CD8-positive, alpha-beta memory T cell (primary cell): ENCODE measurements at regions not wholly inside any gene's neighbourhood (a gene's known extent, or its start where the extent isn't known, plus 50 kb on each side); places are given as distances from the start of the nearest gene placed in this dataset.

Experiments used
- CTCF ChIA-PET: fragments of 350-600 bp; sonication (Branson Sonifier 250); formaldehyde crosslinking; loops from one replicate; lab custom pipeline; 2021; ENCODE audit warnings: antibody characterized with exemption; lab: Charles Lee
- POLR2A ChIA-PET: fragments of 350-600 bp; sonication (Branson Sonifier 250); formaldehyde crosslinking; loops from one replicate; lab custom pipeline; 2021; ENCODE audit warnings: antibody characterized with exemption; lab: Charles Lee
- DNase-seq, 5 donors: peaks; one replicate each; pipeline versions ENCODE4 v3.0.0 to v3.0.0-alpha.2; 2020 to 2022; ENCODE audit warnings: mixed read lengths in 1 of 5
- H3K27ac ChIP-seq: one replicate; pipeline ENCODE4 v1.7.0; 2013; ENCODE audit warnings: low read depth, mild to moderate bottlenecking, low read length, moderate library complexity
- H3K27me3 ChIP-seq: 2 replicates; pipeline ENCODE4 v1.7.0; 2013; ENCODE audit warnings: low read length, mild to moderate bottlenecking; ENCODE audit not compliant: insufficient read depth, poor library complexity, severe bottlenecking
- H3K36me3 ChIP-seq: 2 replicates; pipeline ENCODE4 v1.7.0; 2013; ENCODE audit warnings: mild to moderate bottlenecking, low read length, moderate library complexity; ENCODE audit not compliant: insufficient read depth
- H3K4me1 ChIP-seq: 2 replicates; pipeline ENCODE4 v1.7.0; 2013; ENCODE audit warnings: mild to moderate bottlenecking, low read length, moderate library complexity; ENCODE audit not compliant: insufficient read depth
- H3K4me3 ChIP-seq: 2 replicates; pipeline ENCODE4 v1.7.0; 2013; ENCODE audit warnings: mild to moderate bottlenecking, low read length
- H3K9me3 ChIP-seq: 2 replicates; pipeline ENCODE4 v1.7.0; 2013; ENCODE audit warnings: mild to moderate bottlenecking, low read length
- H3K27ac Mint-ChIP-seq, 8 donors: one replicate each; pipeline ENCODE4 v1.8.0; 2020 to 2021; ENCODE audit warnings: mixed read lengths in 8 of 8, mild to moderate bottlenecking in 6 of 8, inconsistent platforms in 3 of 8, moderate library complexity in 3 of 8
- H3K27me3 Mint-ChIP-seq, 2 donors: one replicate each; pipeline ENCODE4 v1.8.0; 2020 to 2021; ENCODE audit warnings: mixed read lengths in 2 of 2, mild to moderate bottlenecking in 1 of 2, moderate library complexity in 1 of 2
- H3K36me3 Mint-ChIP-seq, 3 donors: one replicate each; pipeline ENCODE4 v1.8.0; 2020 to 2021; ENCODE audit warnings: mixed read lengths in 3 of 3, inconsistent platforms in 1 of 3, mild to moderate bottlenecking in 1 of 3
- H3K4me1 Mint-ChIP-seq, 3 donors: one replicate each; pipeline ENCODE4 v1.8.0; 2020 to 2021; ENCODE audit warnings: mixed read lengths in 3 of 3, inconsistent platforms in 1 of 3, mild to moderate bottlenecking in 1 of 3
- H3K4me3 Mint-ChIP-seq, 7 donors: one replicate each; pipeline ENCODE4 v1.8.0; 2020 to 2021; ENCODE audit warnings: mixed read lengths in 7 of 7, mild to moderate bottlenecking in 6 of 7, moderate library complexity in 4 of 7, inconsistent platforms in 2 of 7
- H3K9me3 Mint-ChIP-seq, 5 donors: one replicate each; pipeline ENCODE4 v1.8.0; 2020 to 2022; ENCODE audit warnings: mixed read lengths in 5 of 5, mild to moderate bottlenecking in 3 of 5, moderate library complexity in 2 of 5, inconsistent platforms in 1 of 5

GRCh38 chr5:135117590-135117989 lies 83.6 kb upstream of the PITX1 start:
- Histone ChIP-seq H3K4me1 (no peaks in the 10 kb centered on the region), H3K36me3 (no peaks in the 10 kb centered on the region), H3K9me3 (no peaks in the 10 kb centered on the region), H3K27ac (no peak overlapping the region), H3K4me3 (no peak overlapping the region), H3K27me3 (no peaks in the 10 kb centered on the region)
- H3K4me1 Mint-ChIP-seq = no peaks in the 10 kb centered on the region
- H3K27ac Mint-ChIP-seq = no peak overlapping the region
- DNase-seq = no peak
- CTCF ChIA-PET = no interaction called here
- no peak overlapping the region for H3K4me3 Mint-ChIP-seq
- H3K9me3 Mint-ChIP-seq = no peaks in the 10 kb centered on the region
- POLR2A ChIA-PET = no interaction called here
- peaks cover 13 to 19% of the 10 kb centered on the region in 2 donors for H3K27me3 Mint-ChIP-seq
- H3K36me3 Mint-ChIP-seq = no peaks in the 10 kb centered on the region

GRCh38 chr5:135116160-135116561 lies 82.1 kb upstream of the PITX1 start:
- Histone ChIP-seq H3K27me3 (no peaks in the 10 kb centered on the region), H3K4me3 (no peak overlapping the region), H3K36me3 (no peaks in the 10 kb centered on the region), H3K9me3 (no peaks in the 10 kb centered on the region), H3K27ac (no peak overlapping the region), H3K4me1 (no peaks in the 10 kb centered on the region)
- H3K36me3 Mint-ChIP-seq = no peaks in the 10 kb centered on the region
- ChIA-PET POLR2A (no interaction called here), CTCF (no interaction called here)
- no peaks in the 10 kb centered on the region for H3K9me3 Mint-ChIP-seq
- no peak overlapping the region for H3K4me3 Mint-ChIP-seq
- no peaks in the 10 kb centered on the region for H3K4me1 Mint-ChIP-seq
- peaks cover 15 to 19% of the 10 kb centered on the region in 2 donors for H3K27me3 Mint-ChIP-seq
- H3K27ac Mint-ChIP-seq = no peak overlapping the region
- DNase-seq = no peak

- H3K36me3 Mint-ChIP-seq = no peaks in the 10 kb centered on the region
- POLR2A ChIA-PET = no interaction called here
- H3K27ac Mint-ChIP-seq = no peak overlapping the region
- H3K27me3 Mint-ChIP-seq = peaks cover 15% of the 10 kb centered on the region in 2 donors
- no peak overlapping the region for H3K4me3 Mint-ChIP-seq
- H3K9me3 ChIP-seq = no peaks in the 10 kb centered on the region
- DNase-seq = no peak
- CTCF ChIA-PET = no interaction called here
- no peaks in the 10 kb centered on the region for H3K4me1 ChIP-seq
- no peaks in the 10 kb centered on the region for H3K36me3 ChIP-seq
- H3K4me3 ChIP-seq = no peak overlapping the region
- H3K4me1 Mint-ChIP-seq = no peaks in the 10 kb centered on the region
- no peak overlapping the region for H3K27ac ChIP-seq
- H3K27me3 ChIP-seq = no peaks in the 10 kb centered on the region
- H3K9me3 Mint-ChIP-seq = no peaks in the 10 kb centered on the region
Observed at GRCh38 chr5:135115591-135115990, 81.6 kb upstream of the PITX1 start.

- ChIA-PET CTCF (interaction anchor here (1.3 kb wide), 1 partner anchor 12 kb away, joined by 3 read pairs; no protein-coding TSS in a partner anchor), POLR2A (no interaction called here)
- Mint-ChIP-seq H3K36me3 (no peaks in the 10 kb centered on the region), H3K4me3 (no peak overlapping the region), H3K27me3 (peaks cover 11 to 15% of the 10 kb centered on the region in 2 donors), H3K27ac (no peak overlapping the region), H3K4me1 (no peaks in the 10 kb centered on the region), H3K9me3 (no peaks in the 10 kb centered on the region)
- H3K27ac ChIP-seq = no peak overlapping the region
- no peaks in the 10 kb centered on the region for H3K27me3 ChIP-seq
- no peak for DNase-seq
- H3K4me1 ChIP-seq = no peaks in the 10 kb centered on the region
- H3K4me3 ChIP-seq = no peak overlapping the region
- no peaks in the 10 kb centered on the region for H3K9me3 ChIP-seq
- H3K36me3 ChIP-seq = no peaks in the 10 kb centered on the region
Observed at GRCh38 chr5:135114759-135115158, 80.7 kb upstream of the PITX1 start.

GRCh38 chr5:135112008-135112725 lies 78.1 kb upstream of the PITX1 start:
- H3K4me1 ChIP-seq = no peaks in the 10 kb centered on the region
- H3K27me3 ChIP-seq = no peaks in the 10 kb centered on the region
- ChIA-PET CTCF (no interaction called here), POLR2A (no interaction called here)
- no peaks in the 10 kb centered on the region for H3K9me3 ChIP-seq
- H3K4me3 ChIP-seq = no peak overlapping the region
- Mint-ChIP-seq H3K36me3 (no peaks in the 10 kb centered on the region), H3K4me3 (no peak overlapping the region), H3K9me3 (no peaks in the 10 kb centered on the region), H3K27ac (no peak overlapping the region), H3K27me3 (peaks cover 8 to 17% of the 10 kb centered on the region in 2 donors), H3K4me1 (no peaks in the 10 kb centered on the region)
- no peaks in the 10 kb centered on the region for H3K36me3 ChIP-seq
- no peak overlapping the region for H3K27ac ChIP-seq
- no peak for DNase-seq

- POLR2A ChIA-PET = no interaction called here
Observed at GRCh38 chr5:135110785-135111596, 77.0 kb upstream of the PITX1 start.

GRCh38 chr5:135108992-135109391 lies 75.0 kb upstream of the PITX1 start:
- Histone ChIP-seq H3K36me3 (no peaks in the 10 kb centered on the region), H3K27me3 (no peaks in the 10 kb centered on the region), H3K27ac (no peak overlapping the region), H3K9me3 (no peaks in the 10 kb centered on the region), H3K4me1 (no peaks in the 10 kb centered on the region), H3K4me3 (no peak overlapping the region)
- CTCF ChIA-PET = no interaction called here
- Mint-ChIP-seq H3K4me1 (no peaks in the 10 kb centered on the region), H3K36me3 (no peaks in the 10 kb centered on the region), H3K9me3 (no peaks in the 10 kb centered on the region), H3K27ac (no peak overlapping the region), H3K4me3 (no peak overlapping the region), H3K27me3 (peaks cover 8 to 16% of the 10 kb centered on the region in 2 donors)
- no peak for DNase-seq
- POLR2A ChIA-PET = no interaction called here

More at GRCh38 chr5:135110785-135111596, 77.0 kb upstream of the PITX1 start:
- Mint-ChIP-seq H3K27me3 (peaks cover 8 to 17% of the 10 kb centered on the region in 2 donors), H3K9me3 (no peaks in the 10 kb centered on the region), H3K27ac (no peak overlapping the region), H3K4me1 (no peaks in the 10 kb centered on the region), H3K36me3 (no peaks in the 10 kb centered on the region), H3K4me3 (no peak overlapping the region)
- H3K4me3 ChIP-seq = no peak overlapping the region
- no peaks in the 10 kb centered on the region for H3K9me3 ChIP-seq
- H3K27ac ChIP-seq = no peak overlapping the region
- no peaks in the 10 kb centered on the region for H3K36me3 ChIP-seq
- no peaks in the 10 kb centered on the region for H3K27me3 ChIP-seq
- no peaks in the 10 kb centered on the region for H3K4me1 ChIP-seq
- DNase-seq = no peak
- CTCF ChIA-PET = interaction anchor here (0.6 kb wide), 1 partner anchor 17 kb away, joined by 3 read pairs; no protein-coding TSS in a partner anchor

GRCh38 chr5:135108569-135108968 lies 74.5 kb upstream of the PITX1 start:
- Histone ChIP-seq H3K4me1 (no peaks in the 10 kb centered on the region), H3K4me3 (no peak overlapping the region), H3K27ac (no peak overlapping the region), H3K36me3 (no peaks in the 10 kb centered on the region), H3K27me3 (no peaks in the 10 kb centered on the region), H3K9me3 (no peaks in the 10 kb centered on the region)
- no peaks in the 10 kb centered on the region for H3K9me3 Mint-ChIP-seq
- H3K4me3 Mint-ChIP-seq = no peak overlapping the region
- no peak for DNase-seq
- POLR2A ChIA-PET = no interaction called here
- H3K27me3 Mint-ChIP-seq = peaks cover 9 to 13% of the 10 kb centered on the region in 2 donors
- no peaks in the 10 kb centered on the region for H3K4me1 Mint-ChIP-seq
- CTCF ChIA-PET = no interaction called here
- no peak overlapping the region for H3K27ac Mint-ChIP-seq
- no peaks in the 10 kb centered on the region for H3K36me3 Mint-ChIP-seq
